ENCODE measurements at regions not wholly inside any gene's neighbourhood (a gene's known extent, or its start where the extent isn't known, plus 50 kb on each side); places are given as distances from the start of the nearest gene placed in this dataset.
A peak's percentile ranks its signal among the peaks of the same experiment; 100 is the strongest.
"Not testable (repeated sequence)": the region's sequence is repeated elsewhere in the genome, so short reads cannot be mapped to it uniquely, and the experiment has no call there.

DNA sequence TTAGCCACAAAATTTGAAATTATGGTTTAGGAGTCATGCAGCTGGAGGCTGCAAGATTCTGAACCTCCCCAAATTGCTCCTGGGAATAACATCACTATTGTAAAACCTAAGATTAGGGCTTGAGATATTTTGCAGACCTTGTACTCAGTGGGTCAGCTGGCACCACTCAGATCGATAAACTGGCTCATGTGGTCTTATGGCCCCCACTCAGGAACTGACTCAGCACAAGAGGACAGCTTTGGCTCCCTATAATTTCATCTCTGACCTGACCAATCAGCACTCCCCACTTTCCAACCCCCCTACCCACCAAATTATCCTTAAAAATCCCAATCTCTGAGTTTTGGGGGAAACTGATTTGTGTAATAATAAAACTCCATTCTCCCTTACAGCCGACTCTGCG lies 161.6 kb downstream of the BRMS1L start:
- DNase-seq, result no peak

DNA sequence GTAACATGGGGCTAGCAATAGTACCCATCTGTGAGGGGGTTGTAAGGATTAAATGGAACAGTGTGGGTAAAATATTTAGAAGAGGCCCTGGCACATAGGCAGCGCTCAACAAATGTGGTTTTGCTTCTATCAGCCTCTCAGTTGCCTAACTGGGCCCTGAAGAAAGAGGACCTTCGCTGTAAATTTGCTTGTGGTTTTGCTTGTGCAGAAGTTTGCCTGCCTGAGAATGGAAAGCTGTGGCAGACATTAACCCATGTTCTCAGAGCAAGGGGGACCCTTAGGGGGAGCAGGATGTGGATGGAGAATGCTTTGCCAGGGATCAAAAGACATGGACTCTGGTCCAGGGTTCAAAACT lies 160.1 kb downstream of the BRMS1L start:
- DNase-seq, result no peak

DNA sequence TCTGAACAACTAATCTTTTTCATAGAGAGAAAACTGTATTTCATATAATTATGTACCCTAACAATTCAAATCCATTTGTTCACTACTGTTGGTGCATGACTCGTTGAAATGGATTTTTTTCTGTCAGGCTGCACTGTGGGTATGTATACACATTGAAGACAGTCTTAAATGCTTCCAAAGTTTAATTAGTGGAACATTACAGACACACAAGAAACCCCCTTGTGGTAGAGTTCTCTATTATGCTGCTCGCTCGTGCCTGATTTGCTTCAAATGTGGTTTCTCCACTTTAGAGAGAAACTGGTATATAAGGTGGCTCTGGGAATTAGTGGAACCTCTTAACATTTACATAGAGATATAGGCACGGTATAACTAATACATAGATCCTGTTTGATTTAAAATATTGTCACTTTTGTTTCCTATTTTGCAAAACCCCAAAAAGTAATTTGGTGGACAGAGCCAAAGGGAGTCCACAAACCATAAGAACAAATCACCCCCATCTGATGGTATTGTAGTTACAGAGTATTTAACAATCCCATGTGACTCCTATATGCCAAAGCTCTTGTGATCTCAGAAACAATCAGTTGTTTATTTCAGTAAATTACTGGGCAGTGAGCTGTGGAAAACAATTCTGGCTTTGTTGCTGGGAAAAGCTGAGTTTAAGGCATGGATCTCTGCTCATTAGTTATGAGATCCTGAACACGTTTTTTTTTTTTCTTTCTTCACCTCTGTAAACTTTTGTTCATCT lies 159.5 kb downstream of the BRMS1L start:
- peak in 1 of 2 donors; percentile 95 for DNase-seq

DNA sequence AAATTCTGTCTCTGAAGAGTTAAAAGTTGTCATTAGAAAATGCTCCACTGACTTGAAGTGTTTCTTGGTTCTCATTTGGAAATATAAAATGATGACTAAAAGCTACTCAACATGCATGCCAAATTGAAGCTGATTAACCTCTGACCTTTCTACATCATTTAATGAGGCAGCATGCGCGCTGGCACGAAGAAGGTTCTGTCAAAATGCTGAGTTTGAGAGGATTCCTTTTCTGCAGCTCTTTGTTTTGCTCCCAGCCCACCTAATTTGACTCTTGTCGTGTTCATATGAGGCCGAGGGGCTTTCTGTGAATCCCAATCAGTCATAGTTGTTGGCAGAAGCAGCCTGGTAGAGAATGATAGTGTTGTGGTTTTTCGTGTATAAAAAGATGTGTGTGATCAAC lies 153.4 kb downstream of the BRMS1L start:
- no peak for DNase-seq

DNA sequence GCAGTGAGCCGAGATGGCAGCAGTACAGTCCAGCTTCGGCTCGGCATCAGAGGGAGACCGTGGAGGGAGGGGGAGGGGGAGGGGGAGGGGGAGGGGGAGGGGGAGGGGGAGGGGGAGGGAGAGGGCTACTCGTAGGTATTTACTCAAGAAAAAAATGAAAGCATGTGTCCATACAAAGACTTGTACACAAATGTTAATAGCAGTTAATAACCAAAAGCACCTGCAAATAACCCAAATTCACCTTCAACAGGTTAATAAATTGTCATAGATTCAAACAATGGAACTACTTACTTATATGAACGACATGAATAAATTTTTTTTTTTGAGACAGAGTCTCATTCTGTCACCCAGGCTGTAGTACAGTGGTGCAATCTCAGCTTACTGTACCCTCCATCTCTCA lies 152.4 kb downstream of the BRMS1L start:
- DNase-seq, result no peak

DNA sequence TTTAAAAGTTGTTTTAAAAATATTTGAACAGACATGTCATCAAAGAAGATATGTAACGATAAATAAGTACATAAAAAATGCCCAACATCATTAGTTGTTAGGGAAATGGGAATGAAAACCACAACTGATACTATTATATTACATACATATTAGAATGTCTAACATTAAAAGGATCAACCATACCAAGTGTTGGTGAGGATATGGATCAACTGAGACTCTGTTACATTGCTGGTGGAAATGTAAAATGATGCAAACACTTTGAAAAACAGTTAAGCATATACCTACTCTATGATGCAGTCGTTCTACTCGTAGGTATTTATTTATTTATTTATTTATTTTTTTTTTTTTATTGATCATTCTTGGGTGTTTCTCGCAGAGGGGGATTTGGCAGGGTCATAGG lies 149.7 kb downstream of the BRMS1L start:
- no peak for DNase-seq

DNA sequence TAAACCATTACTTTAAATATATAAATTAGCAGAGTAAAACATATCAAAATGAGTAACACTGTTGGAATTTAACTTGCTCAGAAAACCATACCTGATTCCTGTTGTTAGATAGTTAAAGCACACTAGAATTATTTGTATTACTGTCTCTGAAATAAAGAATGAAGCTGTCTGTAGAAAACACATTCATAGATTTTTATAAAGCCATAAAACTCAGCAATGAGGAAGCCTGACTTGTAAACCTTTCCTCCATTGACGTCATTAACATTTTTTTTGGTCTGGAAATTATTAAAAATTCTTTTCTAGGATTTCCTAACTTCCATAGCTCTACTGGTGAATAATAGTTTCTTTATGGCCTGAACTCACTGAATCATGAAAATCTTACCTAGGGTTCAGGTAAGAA lies 147.6 kb downstream of the BRMS1L start:
- no peak for DNase-seq

DNA sequence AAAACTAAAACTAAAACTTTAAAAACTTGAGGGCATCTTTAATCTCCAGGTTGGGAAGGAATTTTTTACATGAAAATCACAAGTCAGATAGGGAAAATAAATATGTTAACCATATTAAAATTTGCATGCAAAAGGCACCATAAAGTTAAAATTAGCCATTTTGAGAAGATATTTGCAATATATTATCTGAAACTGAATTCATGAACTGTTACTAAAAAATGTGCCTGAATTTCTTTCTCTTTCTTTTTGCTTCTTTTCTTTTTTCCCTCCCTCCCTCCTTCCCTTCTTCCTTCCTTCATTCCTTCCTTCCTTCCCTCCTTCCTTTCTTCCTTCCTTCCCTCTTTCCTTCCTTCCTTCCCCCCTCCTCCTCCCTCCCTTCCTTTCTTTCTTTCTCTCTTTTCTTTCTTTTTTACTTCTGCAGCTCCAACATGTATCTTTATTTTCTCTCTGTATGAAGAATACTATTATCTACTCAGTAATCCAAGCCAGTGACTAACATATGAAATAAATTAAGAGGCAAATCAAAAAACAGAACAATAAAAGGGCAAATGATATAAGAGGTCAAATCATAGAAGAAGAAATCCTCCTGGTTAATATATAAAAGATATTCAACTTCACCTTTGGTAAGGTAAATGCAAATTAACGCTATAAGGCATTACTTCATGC lies 146.0 kb downstream of the BRMS1L start:
- DNase-seq, result no peak

DNA sequence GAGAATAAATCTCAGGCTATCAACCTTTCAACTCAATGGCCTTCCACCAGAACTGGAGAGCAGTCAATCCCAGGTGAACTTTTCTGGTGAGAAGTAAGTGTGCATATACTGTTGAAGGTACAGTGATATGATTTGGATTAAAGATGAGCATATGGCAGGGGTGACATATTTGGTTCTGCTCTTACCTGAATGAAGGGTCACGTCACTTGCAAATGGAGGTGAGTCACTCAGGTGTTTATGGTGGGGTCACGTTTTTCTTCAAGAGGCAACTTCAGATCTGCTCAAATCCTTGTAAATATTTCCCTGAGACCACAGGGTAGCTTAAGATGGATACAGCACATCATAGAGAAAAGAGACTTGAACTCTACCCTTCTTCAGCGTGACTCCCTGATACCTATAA lies 143.2 kb downstream of the BRMS1L start:
- DNase-seq, result no peak

DNA sequence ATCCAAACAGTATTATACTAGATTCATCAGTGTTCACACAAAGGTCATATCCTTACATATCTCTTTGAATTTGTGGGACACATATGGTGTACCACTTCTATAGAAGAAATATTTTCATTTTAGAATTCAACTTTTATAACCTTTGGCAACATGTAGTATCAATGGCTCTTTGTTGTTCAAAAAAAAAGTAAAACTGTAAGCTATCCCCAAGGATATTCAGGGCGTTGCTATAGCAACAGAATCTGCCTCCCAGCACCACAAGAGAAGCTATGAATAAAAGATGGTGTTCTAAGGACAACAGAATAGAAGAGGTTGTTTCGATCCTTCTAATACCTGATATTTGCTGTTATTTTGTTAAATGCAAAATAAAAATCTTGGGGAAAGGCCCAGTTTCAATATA lies 139.3 kb downstream of the BRMS1L start:
- peak in 1 of 2 donors; percentile 87 for DNase-seq

DNA sequence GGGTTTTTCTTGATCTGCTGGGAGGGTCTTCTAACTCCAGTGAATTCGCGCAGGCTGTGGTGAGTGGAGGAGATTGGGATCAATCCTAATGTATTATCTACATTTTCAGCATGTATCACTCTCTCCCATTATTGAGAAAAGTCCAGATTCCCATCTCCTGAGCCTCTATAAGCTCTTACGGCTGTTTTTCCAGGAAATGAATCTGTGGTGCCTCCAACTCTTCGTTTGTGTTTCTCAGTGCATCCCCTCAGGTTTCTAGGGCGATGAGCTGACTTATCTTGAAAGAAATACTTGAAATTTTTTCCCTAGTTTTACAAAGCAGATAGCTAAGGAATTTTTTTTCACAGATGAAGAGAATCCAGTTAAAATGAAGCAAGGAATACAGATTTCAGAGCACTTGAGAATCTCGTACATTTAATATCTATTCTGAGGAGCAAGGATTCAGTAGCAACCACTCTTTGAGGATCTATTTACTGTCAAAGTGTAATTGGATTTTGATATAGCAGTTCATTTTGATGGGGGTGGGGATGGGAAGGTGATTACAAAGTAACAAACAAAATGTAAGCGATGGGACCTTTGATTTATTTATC lies 138.7 kb downstream of the BRMS1L start:
- no peak for DNase-seq

DNA sequence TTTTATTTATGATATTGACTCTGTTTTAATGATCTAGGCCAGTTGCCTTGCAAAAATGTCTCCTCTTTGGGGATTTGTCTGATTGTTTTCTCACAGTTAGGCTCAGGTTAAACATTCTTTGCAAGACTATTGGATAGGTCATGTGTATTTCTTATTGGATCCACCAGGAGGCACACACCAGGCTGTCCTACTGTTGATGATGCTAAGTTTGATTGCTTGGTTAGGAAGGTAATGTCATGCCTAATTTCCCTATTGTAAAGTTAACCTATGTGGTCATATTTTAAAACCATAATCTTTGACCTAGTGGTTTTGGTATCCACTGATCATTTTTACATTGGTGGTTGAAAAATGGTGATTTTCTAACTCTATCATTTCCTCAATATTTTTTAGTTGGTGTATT lies 137.1 kb downstream of the BRMS1L start:
- DNase-seq, result no peak

DNA sequence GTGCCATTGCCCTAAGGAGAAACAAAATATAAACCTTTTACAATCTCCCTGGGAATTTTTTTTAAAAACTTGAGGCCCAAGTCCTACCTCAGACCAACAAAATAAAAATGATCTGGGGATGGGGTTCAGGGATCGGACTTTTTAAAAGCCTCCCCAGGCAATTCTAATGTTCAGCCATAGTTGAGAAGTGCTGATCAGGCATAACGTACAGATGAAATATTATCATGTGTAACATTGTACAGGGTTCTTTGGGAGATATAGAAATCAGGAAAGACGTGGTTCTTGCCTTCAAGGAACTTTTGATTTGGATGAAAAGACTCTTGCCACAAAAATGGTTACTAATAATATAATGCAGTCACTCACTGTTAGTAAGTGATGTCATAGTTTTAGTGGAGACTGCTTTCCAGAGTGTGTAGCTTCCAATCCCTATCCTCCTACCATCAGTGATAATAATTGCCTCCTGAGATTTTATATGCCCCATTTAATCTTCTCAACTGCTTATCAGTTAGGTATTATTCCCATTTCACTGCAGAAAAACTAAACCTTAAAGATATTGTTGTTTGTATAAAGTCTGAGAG lies 135.6 kb downstream of the BRMS1L start:
- no peak for DNase-seq

DNA sequence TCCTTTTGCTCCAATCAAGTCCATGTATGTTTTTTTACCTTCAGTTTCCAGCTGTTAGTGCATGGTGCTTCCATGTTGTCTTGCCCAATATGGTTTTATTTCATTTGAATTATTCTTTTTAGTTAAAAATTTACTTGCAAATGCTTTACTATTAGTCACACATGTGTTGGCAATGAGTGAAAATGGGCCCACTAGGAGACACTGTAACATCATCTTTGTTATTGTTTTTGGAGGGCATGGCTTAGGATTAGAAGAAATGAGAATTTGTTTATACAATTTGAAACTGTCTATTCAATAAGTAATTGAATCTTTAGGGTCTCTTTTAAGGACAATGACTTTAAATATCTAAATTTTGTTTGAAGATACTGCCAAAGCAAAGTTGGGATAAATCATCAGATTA lies 133.7 kb downstream of the BRMS1L start:
- peak in 1 of 2 donors; percentile 61 for DNase-seq

DNA sequence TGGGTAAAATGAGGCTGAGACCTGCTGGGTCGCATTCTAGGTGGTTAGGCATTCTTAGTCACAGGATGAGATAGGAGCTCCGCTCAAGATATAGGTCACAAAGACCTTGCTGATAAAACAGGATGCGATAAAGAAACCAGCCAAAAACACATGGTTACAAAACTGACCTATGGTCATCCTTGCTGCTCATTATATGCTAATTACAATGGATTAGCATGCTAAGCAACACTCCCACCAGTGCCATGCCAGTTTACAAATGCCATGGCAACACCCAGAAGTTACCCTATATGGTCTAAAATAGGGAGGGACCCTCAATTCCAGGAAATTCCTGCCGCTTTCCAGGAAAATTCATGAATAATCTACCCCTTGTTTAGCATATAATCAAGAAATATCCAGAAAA lies 132.4 kb downstream of the BRMS1L start:
- DNase-seq, result no peak

DNA sequence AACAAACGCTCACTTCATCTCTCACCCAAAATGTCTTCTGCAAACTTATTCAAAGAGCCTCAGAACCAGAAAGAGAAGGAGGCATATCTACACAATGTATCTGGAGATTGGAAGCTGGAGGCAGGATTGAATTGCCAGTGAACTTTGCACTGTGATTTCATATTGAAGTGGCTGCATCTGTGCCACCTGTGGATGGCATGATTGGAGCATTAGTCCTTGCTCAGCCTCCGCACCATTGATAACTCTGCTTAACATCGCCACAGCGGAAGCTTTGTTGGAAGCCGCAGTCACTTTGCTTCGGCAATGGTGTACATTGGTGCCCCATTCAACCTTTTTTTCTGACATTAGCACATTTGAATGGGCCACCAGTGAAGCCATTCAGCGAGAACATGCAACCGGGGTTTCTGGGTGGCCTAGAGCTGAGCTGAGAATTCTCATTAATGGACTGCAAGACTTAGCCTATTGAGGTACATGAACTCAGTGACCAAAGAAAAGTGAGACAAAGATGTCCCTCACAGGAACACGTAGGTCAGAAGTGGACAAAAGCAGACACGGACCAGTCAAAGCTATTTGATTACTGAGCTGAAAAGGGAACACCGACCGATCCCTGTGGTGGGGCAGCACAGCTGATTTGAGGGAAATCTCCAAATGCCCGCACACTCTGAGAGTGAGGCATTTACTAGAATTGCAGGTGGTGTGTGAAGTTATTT lies 130.4 kb downstream of the BRMS1L start:
- DNase-seq, result no peak

DNA sequence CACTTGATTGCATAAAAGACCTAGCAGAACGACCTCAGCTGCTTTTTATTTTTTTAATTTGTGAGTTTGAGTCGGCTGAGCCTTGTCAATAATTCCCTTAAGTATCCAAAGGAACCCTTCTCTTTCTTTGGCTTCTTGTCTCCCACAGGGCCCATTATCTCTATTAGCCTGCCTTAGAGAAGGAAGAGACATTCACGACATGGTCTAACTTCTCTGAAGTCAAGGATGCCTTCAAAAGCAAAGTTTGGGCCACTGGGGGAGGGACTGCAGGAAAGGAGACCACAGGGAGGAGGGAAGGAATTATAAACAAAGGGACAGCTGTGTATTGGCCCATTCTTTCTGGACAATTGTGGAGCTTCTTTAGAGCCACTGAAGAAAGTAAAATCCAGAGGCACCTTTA lies 126.4 kb downstream of the BRMS1L start:
- DNase-seq, result no peak

DNA sequence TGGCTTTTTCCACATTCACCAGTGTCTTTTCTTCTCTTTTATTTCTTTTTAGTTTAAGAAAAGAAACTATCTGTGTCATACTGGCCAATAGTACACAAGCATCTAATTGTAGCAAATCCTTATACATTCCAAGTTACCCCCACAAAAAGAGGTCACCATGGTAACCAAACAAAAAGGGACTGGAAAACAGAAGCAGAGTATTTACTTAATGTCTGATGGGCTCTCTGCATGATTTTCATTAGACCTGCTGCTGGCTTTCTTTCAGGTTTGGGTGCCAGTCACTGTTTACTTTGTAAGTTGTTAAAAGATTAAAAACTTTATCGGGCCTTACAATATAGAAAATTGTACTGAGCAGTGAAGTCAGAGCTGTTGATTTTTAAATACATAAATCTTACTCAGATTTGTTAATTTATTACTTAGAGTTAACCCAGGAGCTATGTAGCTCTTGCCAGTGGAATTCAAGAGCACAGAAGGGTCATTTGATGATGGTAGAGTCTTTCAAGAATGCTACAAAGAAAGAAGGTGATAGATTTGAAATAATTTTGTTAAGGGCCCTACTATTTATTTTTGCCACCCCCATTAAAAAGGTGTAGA lies 123.9 kb downstream of the BRMS1L start:
- no peak for DNase-seq

DNA sequence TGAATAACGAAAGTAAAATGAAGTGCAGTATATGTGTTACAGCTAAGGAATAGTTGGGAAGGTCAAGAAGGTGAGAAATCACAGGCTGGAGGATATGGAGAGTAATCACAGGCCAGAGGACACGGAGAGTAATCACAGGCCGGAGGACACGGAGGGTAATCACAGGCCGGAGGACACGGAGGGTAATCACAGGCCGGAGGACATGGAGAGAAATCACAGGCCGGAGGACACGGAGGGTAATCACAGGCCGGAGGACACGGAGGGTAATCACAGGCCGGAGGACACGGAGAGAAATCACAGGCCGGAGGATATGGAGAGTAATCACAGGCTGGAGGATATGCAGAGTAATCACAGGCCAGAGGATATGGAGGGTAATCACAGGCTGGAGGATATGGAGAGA lies 121.8 kb downstream of the BRMS1L start:
- DNase-seq, result not testable (repeated sequence)

DNA sequence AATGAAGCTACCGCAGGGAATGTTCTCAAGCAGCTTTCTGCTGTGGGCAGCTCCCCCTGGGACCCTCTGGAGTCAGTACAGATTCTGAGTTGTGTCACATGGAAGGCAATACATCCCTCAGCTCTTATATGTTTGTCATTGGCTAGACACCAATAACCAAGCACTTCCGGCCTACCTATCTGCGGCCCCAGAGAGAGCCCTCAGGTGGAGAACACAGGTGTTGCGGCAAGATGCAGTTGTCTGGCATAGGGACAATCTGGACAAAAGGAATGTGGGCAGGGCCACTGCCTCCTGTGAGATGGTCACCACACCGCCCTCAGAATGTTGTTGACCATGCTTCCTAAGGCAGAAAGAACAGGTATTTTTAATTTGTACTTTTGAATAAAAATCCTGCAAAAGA lies 118.7 kb downstream of the BRMS1L start:
- DNase-seq, result no peak

DNA sequence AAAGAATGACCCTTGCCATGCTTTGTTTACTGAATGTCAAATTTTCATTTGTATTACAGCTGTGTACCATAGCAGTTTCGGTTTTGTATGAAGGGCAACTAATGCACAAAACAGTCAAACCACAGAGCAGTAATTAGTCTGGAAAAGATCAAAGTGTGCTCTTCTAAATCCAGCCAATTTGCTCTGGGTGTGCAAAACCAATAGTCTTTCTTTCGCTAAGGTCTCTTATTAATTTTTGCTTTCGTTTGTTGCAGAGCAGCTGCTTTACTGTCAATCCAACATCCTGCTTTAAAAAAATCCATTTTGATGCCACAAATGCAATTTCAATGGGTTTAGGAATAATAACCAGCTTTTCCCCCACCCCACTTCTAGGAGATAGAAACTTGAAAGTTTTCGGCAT lies 114.2 kb downstream of the BRMS1L start:
- peak in 1 of 2 donors; percentile 41 for DNase-seq

DNA sequence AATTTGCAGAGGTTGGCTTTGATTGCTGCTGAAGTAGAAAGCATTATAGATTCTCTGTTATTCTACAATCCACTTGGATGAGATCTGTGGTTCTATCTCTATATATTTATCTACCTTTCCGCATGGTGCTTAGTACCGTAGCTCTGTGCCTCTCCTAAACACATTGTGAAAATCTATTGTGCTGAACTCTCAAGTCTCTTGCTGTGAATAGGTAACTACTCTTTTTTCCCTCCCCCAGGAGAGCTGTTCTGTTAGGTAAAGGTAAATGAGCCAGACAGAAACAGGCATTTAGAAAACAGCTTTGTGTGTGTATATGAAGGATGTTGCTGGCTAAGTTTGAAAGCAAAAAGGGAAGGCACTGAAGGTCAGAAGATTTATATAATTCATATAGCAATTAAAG lies 112.6 kb downstream of the BRMS1L start:
- no peak for DNase-seq

DNA sequence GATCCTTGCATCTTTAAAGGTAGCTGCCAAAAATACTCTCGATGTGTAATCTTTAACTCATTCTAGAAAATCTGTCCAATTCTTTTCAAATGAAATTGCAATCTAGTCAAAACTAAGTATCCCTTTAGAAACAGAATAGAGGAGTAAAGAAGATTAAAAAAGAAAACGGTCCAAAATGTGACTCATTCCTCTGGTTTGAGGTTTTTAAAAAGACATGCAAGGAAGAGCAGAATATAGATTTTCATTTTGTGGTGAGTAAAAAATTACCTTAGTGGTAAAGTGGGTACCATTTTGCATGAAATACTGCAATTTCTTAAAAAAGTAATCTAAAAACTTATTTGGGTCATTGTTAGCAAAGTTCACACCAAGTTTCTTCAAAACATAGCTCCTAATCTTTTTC lies 108.4 kb downstream of the BRMS1L start:
- no peak for DNase-seq

All from hippocampal formation (tissue), 2 donors.